Activated CD4-positive, alpha-beta memory T cell treated with anti-CD3 and anti-CD28 coated beads for 36 hours (primary cell): ENCODE measurements at regions not wholly inside any gene's neighbourhood (a gene's known extent, or its start where the extent isn't known, plus 50 kb on each side); places are given as distances from the start of the nearest gene placed in this dataset.

Experiments
- CTCF ChIA-PET: fragments of 350-600 bp; sonication (Branson Sonifier 250); formaldehyde crosslinking; loops from one replicate; lab custom pipeline; 2021; ENCODE audit warnings: antibody characterized with exemption, inconsistent platforms; lab: Charles Lee
- POLR2A ChIA-PET: fragments of 350-600 bp; sonication (Branson Sonifier 250); formaldehyde crosslinking; loops from one replicate; lab custom pipeline; 2021; ENCODE audit warnings: antibody characterized with exemption; lab: Charles Lee
- DNase-seq: peaks from one replicate; pipeline ENCODE4 v3.0.0-alpha.2; 2020
- H3K27ac Mint-ChIP-seq: one replicate; pipeline ENCODE4 v1.8.0; 2021; ENCODE audit warnings: mixed read lengths
- H3K27me3 Mint-ChIP-seq: one replicate; pipeline ENCODE4 v1.8.0; 2021; ENCODE audit warnings: mixed read lengths
- H3K36me3 Mint-ChIP-seq: one replicate; pipeline ENCODE4 v1.8.0; 2021; ENCODE audit warnings: mixed read lengths
- H3K4me1 Mint-ChIP-seq: one replicate; pipeline ENCODE4 v1.8.0; 2021; ENCODE audit warnings: low read depth, mixed read lengths
- H3K4me3 Mint-ChIP-seq: one replicate; pipeline ENCODE4 v1.8.0; 2021; ENCODE audit warnings: mild to moderate bottlenecking, mixed read lengths
- H3K9me3 Mint-ChIP-seq: one replicate; pipeline ENCODE4 v1.8.0; 2021; ENCODE audit warnings: mixed read lengths
- intact Hi-C: fragments of 100-400 bp; cut with micrococcal nuclease; formaldehyde crosslinking; loops from one replicate; pipeline ENCODE4 v1.15.1; 2023

DNA sequence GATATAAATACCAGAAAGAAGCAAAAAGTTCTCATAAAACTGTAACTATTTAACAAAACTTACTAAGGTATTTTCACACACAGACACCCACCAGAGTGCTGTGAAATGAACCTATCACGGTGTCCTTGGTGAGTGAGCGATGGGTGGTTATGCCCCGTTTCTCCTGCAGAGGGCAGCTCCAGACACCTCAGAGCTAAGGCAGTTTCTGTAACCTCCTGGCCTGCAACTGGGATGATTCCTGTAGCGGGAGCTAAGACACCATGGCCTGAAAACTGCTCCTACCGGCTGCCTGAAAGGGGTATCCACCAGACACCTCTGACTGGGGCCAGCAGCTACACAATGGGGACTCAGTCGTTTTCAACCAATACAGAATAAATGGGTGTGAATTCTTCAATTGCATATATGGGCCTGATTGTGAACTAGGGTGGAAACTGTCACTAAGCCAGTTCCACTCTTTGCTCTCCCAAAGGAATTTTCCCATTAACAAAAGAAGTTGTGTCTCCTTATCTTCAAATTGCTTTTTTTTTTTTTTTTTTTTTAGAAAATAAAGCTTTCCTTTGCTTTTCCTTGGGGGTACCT, 2375.8 kb upstream of the TENM3 start:
- H3K36me3 Mint-ChIP-seq = no peaks in the 10 kb centered on the region

DNA sequence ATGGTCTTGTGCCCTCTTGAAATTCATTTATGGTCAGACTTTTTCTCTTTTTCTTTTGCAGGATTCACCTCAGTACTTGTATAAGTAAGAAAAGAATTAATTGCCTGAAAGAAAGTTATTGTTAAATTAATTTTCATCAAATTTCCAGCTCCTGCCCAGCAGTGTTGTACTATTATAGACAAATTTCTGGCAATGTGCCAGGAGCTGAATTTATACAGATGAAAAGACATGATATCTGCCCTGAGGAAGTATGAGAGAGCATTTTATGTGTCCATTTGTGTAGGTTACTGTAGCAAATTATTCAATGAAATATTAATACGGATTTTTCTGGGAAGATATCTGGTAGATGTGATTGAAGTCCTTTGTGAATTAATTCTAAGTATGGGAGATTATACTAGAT, 2371.5 kb upstream of the TENM3 start:
- CTCF ChIA-PET = no interaction called here
- Mint-ChIP-seq H3K27ac (no peak overlapping the region), H3K4me3 (no peak overlapping the region), H3K36me3 (no peaks in the 10 kb centered on the region), H3K4me1 (no peaks in the 10 kb centered on the region), H3K27me3 (no peaks in the 10 kb centered on the region), H3K9me3 (peaks cover 2% of the 10 kb centered on the region)
- POLR2A ChIA-PET = no interaction called here
- intact Hi-C loops = no loop called here
- no peak for DNase-seq

More for the DNA sequence above, 2375.8 kb upstream of the TENM3 start:
- no peak overlapping the region for H3K27ac Mint-ChIP-seq
- no peaks in the 10 kb centered on the region for H3K4me1 Mint-ChIP-seq
- ChIA-PET POLR2A (no interaction called here), CTCF (interaction anchor here (0.9 to 1.4 kb wide), 2 partner anchors 8 to 18 kb away, joined by 3 read pairs; no protein-coding TSS in a partner anchor)
- no peaks in the 10 kb centered on the region for H3K27me3 Mint-ChIP-seq
- H3K4me3 Mint-ChIP-seq = no peak overlapping the region
- H3K9me3 Mint-ChIP-seq = peaks cover 2% of the 10 kb centered on the region
- DNase-seq = peak; percentile 18
- intact Hi-C loops = loop anchor here (5.0 kb wide), 1 partner anchor 800 kb away; no protein-coding TSS in a partner anchor

DNA sequence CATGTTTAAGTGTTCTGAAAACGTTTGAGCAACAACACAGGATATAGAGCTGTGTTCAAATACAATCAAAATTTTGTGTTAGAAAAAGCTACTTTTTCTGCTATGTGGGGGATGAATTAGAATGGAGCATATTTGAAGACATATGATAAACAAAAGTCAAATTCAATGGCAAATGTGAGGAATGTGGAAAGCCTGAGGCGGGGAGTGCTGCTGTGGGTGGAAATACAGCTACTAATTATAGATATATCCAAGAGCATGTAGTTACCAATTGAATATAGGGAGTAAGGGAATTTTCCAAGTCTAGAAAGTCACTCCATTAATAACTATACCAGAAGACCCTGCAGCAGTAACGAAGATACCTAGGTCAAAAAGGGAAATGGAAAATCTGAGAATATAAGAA, 2370.4 kb upstream of the TENM3 start:
- ChIA-PET POLR2A (no interaction called here), CTCF (no interaction called here)
- intact Hi-C loops = no loop called here
- Mint-ChIP-seq H3K27me3 (no peaks in the 10 kb centered on the region), H3K27ac (no peak overlapping the region), H3K4me1 (no peaks in the 10 kb centered on the region), H3K9me3 (peaks cover 8% of the 10 kb centered on the region), H3K36me3 (no peaks in the 10 kb centered on the region), H3K4me3 (no peak overlapping the region)
- no peak for DNase-seq

DNA sequence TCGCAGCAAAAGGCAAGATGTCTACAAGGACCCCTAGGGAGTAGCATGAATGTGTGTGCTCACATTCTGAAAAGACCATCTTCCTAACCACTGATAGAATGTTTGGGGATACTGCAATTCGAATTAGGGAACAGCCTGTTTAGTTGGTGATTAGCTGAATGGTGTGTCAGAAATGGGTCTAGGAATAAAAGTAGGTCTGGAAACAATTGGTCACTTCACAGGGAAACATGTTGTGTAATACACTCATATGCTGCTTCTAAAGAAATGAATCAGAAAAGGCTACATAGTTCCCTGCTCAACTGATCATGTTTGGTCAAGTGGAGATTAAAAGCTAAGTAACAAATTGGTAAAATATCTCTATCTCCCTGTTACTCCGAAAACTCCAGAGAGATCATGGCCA, 2362.4 kb upstream of the TENM3 start:
- intact Hi-C loops = no loop called here
- ChIA-PET CTCF (no interaction called here), POLR2A (no interaction called here)
- no peak for DNase-seq
- H3K4me3 Mint-ChIP-seq = no peak overlapping the region
- H3K27ac Mint-ChIP-seq = no peak overlapping the region
- H3K36me3 Mint-ChIP-seq = no peaks in the 10 kb centered on the region
- peaks cover 10% of the 10 kb centered on the region for H3K9me3 Mint-ChIP-seq
- no peaks in the 10 kb centered on the region for H3K4me1 Mint-ChIP-seq
- H3K27me3 Mint-ChIP-seq = no peaks in the 10 kb centered on the region

DNA sequence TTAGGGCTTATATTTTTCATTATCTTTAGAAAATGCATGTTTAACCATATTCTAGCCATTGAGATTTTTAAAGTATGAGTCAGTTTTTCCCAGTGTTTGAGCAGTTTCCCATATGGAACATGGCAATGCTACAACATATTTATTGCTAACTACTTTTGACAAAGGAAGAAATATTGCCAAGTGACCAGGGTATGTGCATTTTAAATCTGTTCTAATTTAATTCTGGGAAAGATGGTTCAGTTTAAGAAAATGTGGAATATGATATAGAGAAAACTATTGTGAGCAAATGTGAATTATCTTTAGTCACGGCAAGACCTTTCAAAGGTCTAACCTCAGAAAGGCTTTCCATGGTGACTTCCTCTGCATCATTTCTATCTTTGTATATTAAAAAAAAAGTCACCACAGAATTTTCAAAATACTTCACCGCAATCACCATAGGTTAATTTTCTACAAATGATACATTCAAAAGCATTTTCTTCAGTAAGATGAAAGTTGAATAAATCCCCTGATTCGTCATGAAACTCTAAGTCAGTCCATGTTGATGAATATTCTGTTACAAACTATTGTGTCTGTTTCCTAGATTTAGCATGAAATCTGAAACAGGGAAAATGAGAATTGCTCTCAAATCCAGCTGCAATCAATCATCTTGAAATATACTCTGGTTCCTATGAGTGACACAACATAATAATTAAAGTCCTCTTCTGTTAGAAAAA, 2349.0 kb upstream of the TENM3 start:
- POLR2A ChIA-PET = no interaction called here
- peaks cover 10% of the 10 kb centered on the region for H3K9me3 Mint-ChIP-seq
- CTCF ChIA-PET = no interaction called here
- no peak overlapping the region for H3K4me3 Mint-ChIP-seq
- DNase-seq = no peak
- no peaks in the 10 kb centered on the region for H3K27me3 Mint-ChIP-seq
- no peak overlapping the region for H3K27ac Mint-ChIP-seq
- intact Hi-C loops = no loop called here
- H3K4me1 Mint-ChIP-seq = no peaks in the 10 kb centered on the region
- H3K36me3 Mint-ChIP-seq = no peaks in the 10 kb centered on the region

DNA sequence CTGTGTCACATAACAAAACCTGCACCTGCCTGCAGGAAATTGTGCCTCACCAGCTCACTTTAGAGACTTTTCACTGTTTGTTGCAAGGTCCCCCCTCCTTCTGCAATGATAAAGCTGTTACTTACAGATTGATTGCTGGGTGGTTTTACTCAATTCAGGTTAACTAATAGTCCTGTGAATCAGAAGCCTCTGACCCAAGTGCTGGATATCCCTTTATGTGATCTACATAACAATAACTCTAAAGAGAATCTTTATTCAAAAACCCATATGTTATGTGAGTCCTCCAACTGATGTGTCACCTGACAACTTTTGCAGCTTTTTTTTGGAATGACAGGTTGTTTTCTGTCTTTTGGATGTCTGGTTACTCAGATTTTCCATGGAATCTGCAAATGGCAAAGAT, 2323.6 kb upstream of the TENM3 start:
- H3K9me3 Mint-ChIP-seq = peaks cover 16% of the 10 kb centered on the region
- POLR2A ChIA-PET = no interaction called here
- H3K27ac Mint-ChIP-seq = no peak overlapping the region
- no peaks in the 10 kb centered on the region for H3K4me1 Mint-ChIP-seq
- H3K36me3 Mint-ChIP-seq = no peaks in the 10 kb centered on the region
- DNase-seq = no peak
- intact Hi-C loops = no loop called here
- no peak overlapping the region for H3K4me3 Mint-ChIP-seq
- CTCF ChIA-PET = no interaction called here
- H3K27me3 Mint-ChIP-seq = no peaks in the 10 kb centered on the region

DNA sequence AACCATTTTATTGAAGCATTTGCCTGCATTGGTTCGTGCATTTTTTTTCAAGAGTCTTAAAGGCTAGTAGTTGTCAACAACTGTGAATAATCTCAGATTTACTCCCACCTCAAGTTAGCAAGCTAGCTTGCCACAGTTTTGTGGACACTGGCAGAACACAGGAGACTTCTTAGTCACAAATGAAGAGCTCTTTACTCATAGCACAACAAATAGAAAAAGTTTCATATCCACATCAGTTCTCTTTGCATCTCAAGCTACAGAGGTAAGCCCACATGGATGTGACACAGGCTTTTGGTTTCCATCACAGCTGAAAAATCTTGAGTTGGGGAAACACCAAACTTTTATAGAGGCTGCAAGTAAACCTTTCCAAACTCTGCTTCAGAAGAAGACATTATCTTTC, 2315.7 kb upstream of the TENM3 start:
- H3K9me3 Mint-ChIP-seq = peaks cover 19% of the 10 kb centered on the region
- intact Hi-C loops = no loop called here
- H3K4me1 Mint-ChIP-seq = no peaks in the 10 kb centered on the region
- DNase-seq = no peak
- H3K36me3 Mint-ChIP-seq = no peaks in the 10 kb centered on the region
- no peaks in the 10 kb centered on the region for H3K27me3 Mint-ChIP-seq
- no peak overlapping the region for H3K4me3 Mint-ChIP-seq
- CTCF ChIA-PET = no interaction called here
- POLR2A ChIA-PET = no interaction called here
- no peak overlapping the region for H3K27ac Mint-ChIP-seq

DNA sequence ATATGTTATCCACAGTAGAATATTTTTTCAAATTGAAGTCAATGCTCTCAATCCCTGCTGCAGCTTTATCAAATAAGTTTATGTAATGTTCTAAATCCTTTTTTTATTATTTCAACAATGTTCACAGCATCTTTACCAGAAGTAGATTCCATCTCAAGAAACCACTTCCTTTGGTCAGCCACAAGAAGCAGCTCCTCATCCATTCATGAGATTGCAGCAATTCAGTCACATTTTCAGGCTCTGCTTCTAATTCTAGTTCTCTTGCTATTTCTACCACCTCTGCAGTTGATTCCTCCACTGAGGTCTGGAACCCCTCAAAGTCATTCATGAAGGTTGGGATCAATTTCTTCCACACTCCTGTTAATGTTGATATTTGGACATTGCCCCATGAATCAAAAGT, 2301.3 kb upstream of the TENM3 start:
- no peak overlapping the region for H3K4me3 Mint-ChIP-seq
- H3K27ac Mint-ChIP-seq = no peak overlapping the region
- peaks cover 27% of the 10 kb centered on the region for H3K9me3 Mint-ChIP-seq
- no peaks in the 10 kb centered on the region for H3K27me3 Mint-ChIP-seq
- ChIA-PET CTCF (no interaction called here), POLR2A (no interaction called here)
- H3K36me3 Mint-ChIP-seq = no peaks in the 10 kb centered on the region
- H3K4me1 Mint-ChIP-seq = no peaks in the 10 kb centered on the region
- intact Hi-C loops = no loop called here
- no peak for DNase-seq

DNA sequence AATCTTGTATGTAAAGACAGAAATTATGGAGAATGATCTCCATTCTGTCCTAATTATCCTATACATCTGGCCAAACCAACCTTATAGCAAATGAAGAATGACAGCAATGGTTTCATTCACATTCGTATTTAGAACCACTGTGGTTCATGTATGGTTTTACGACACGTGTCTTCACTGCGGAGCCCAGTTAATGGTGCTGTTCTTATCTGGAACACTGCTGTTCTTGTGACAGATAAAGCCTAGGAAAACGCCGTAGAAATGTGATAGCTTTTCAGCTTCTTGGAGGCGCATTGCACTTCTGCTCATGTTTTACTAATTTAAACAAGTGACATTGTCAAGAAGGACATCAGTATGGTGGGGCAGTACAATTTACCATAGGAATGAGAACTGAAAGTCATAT, 2266.4 kb upstream of the TENM3 start:
- Mint-ChIP-seq H3K4me3 (no peak overlapping the region), H3K27ac (no peak overlapping the region), H3K4me1 (no peaks in the 10 kb centered on the region), H3K36me3 (no peaks in the 10 kb centered on the region), H3K27me3 (no peaks in the 10 kb centered on the region), H3K9me3 (peaks cover 15% of the 10 kb centered on the region)
- POLR2A ChIA-PET = no interaction called here
- CTCF ChIA-PET = no interaction called here
- no peak for DNase-seq
- intact Hi-C loops = no loop called here

DNA sequence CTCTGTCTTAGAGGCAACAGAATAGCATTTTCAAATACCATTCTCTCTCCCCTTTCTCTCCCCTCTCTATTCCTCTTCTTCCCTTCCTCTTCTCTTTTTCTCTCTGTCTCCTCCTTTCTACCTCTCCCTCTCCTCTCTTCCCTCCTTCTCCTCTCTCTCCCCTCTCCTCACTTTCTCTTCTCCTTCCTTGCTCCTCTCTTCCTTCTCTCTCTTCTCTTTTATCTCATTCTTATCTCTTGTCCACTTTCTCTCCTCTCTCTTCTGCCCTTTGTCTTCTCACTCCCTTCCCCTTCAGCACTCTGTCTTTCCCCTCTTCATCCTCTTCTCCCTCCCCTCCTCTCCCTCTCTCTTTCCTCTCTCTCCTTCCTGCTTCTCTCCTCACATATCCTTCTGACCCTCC, 2265.8 kb upstream of the TENM3 start:
- ChIA-PET CTCF (no interaction called here), POLR2A (no interaction called here)
- Mint-ChIP-seq H3K36me3 (no peaks in the 10 kb centered on the region), H3K9me3 (peaks cover 15% of the 10 kb centered on the region), H3K27me3 (no peaks in the 10 kb centered on the region), H3K27ac (no peak overlapping the region), H3K4me3 (no peak overlapping the region), H3K4me1 (no peaks in the 10 kb centered on the region)
- no peak for DNase-seq
- intact Hi-C loops = no loop called here

DNA sequence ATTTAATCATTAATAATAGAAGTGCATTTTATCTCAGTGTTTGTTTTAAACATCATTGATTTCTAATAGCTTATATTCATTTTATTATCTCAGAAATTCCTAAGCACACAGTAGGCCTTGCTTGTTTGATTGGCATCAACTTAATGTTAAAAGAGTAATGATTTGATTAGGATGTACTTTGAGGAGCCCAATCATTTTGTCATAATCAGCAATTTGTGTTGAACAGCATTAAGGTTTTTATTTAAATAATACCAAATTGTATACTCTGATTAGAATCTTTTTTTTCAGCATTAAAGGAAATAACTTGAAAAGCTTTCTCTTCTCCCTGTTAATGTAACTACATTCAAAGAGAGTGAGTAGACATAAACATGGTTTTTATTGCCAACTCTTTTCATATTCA, 2262.0 kb upstream of the TENM3 start:
- no peaks in the 10 kb centered on the region for H3K36me3 Mint-ChIP-seq
- intact Hi-C loops = no loop called here
- CTCF ChIA-PET = no interaction called here
- POLR2A ChIA-PET = no interaction called here
- no peak overlapping the region for H3K27ac Mint-ChIP-seq
- H3K27me3 Mint-ChIP-seq = no peaks in the 10 kb centered on the region
- H3K4me1 Mint-ChIP-seq = no peaks in the 10 kb centered on the region
- no peak for DNase-seq
- H3K9me3 Mint-ChIP-seq = peaks cover 8% of the 10 kb centered on the region
- no peak overlapping the region for H3K4me3 Mint-ChIP-seq

DNA sequence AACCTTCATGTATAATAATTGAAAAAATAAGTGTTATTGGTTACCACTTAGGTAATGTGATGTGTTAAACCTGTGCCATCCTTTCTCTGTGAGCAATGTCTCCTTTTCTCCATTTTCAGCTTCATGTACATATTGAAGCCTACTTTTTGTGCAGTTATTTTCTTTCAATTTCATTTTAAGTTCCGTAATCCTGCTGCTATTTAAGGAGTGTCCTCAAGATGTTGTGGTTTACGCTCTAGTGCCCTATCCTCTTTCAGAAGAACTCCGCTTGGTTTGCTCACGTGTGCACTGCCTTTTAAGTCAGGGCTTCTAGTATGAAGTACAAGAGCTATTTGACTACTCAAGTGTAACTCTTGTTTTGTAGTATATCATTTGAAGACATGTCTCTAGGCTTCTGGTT, 2253.2 kb upstream of the TENM3 start:
- Mint-ChIP-seq H3K36me3 (no peaks in the 10 kb centered on the region), H3K27me3 (no peaks in the 10 kb centered on the region)
- intact Hi-C loops = no loop called here

DNA sequence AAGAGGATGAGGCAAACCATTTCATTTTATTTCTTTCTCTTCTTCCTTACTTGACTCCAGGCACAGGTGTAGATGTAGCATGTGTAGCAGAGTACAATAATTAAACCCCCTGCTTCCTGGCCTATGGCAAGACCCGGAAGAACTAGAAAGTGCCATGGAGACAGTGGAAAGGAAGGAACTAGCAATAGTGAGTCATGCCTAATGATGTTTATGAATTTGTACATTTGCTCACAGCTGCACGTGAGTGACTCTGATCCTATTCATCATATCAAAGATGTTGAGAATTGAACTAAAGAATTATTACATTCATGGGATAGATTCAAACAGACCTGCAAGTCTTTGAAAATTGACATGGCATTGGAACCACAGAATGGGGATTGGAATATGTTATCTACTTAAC, 2233.9 kb upstream of the TENM3 start:
- Mint-ChIP-seq H3K36me3 (no peaks in the 10 kb centered on the region), H3K9me3 (peaks cover 3% of the 10 kb centered on the region), H3K27ac (no peak overlapping the region), H3K4me3 (no peak overlapping the region), H3K27me3 (no peaks in the 10 kb centered on the region), H3K4me1 (no peaks in the 10 kb centered on the region)
- POLR2A ChIA-PET = no interaction called here
- intact Hi-C loops = no loop called here
- CTCF ChIA-PET = no interaction called here
- no peak for DNase-seq

More for the DNA sequence above, 2253.2 kb upstream of the TENM3 start:
- CTCF ChIA-PET = no interaction called here
- Mint-ChIP-seq H3K27ac (no peak overlapping the region), H3K4me1 (no peaks in the 10 kb centered on the region), H3K9me3 (peaks cover 21% of the 10 kb centered on the region), H3K4me3 (no peak overlapping the region)
- POLR2A ChIA-PET = no interaction called here
- DNase-seq = no peak
